HG02763 (cell line): ENCODE measurements at regions not wholly inside any gene's neighbourhood (a gene's known extent, or its start where the extent isn't known, plus 50 kb on each side); places are given as distances from the start of the nearest gene placed in this dataset.
"Not testable (repeated sequence)": the region's sequence is repeated elsewhere in the genome, so short reads cannot be mapped to it uniquely, and the experiment has no call there.

ENCODE experiments used
- ATAC-seq: cut with Tn5 transposase; IDR thresholded peaks from one replicate; pipeline ENCODE4 v1.9.1; 2021; ENCODE audit warnings: mild to moderate bottlenecking, moderate library complexity; ENCODE audit not compliant: unreplicated experiment

GRCh38 chr10:26621243-26621888, 76.1 kb upstream of the PDSS1 start:
- no peak for ATAC-seq

GRCh38 chr10:26621889-26622711, 75.4 kb upstream of the PDSS1 start:
- ATAC-seq = peak; percentile 55

GRCh38 chr10:26622891-26623290, 74.6 kb upstream of the PDSS1 start:
- ATAC-seq = no peak

GRCh38 chr10:26624006-26624405, 73.5 kb upstream of the PDSS1 start:
- no peak for ATAC-seq

- no peak for ATAC-seq
Measured at GRCh38 chr10:26626066-26626465, 71.4 kb upstream of the PDSS1 start.

GRCh38 chr10:26627324-26627723, 70.2 kb upstream of the PDSS1 start:
- no peak for ATAC-seq

GRCh38 chr10:26628395-26628794, 69.1 kb upstream of the PDSS1 start:
- ATAC-seq = no peak

- ATAC-seq = not testable (repeated sequence)
Measured at GRCh38 chr10:26632171-26632570, 65.3 kb upstream of the PDSS1 start.

GRCh38 chr10:26634111-26634510, 63.4 kb upstream of the PDSS1 start:
- not testable (repeated sequence) for ATAC-seq

GRCh38 chr10:26637521-26638275, 59.8 kb upstream of the PDSS1 start:
- ATAC-seq = no peak

GRCh38 chr10:26640391-26640790, 57.1 kb upstream of the PDSS1 start:
- no peak for ATAC-seq

GRCh38 chr10:26642896-26643653, 54.4 kb upstream of the PDSS1 start:
- ATAC-seq = no peak

GRCh38 chr10:26647602-26648244, 49.8 kb upstream of the PDSS1 start:
- ATAC-seq = no peak
